ENCODE measurements at regions not wholly inside any gene's neighbourhood (a gene's known extent, or its start where the extent isn't known, plus 50 kb on each side); places are given as distances from the start of the nearest gene placed in this dataset.

GRCh38 chr12:40565029-40565633 lies 127.1 kb upstream of the CNTN1 start:
- Histone ChIP-seq H3K9me3 (no peaks in the 10 kb centered on the region), H4K20me1 (ENCODE audit: insufficient read depth) (no peaks in the 10 kb centered on the region), H3K79me2 (ENCODE audit: insufficient read depth) (no peaks in the 10 kb centered on the region), H3K9me2 (no peaks in the 10 kb centered on the region), H3K27ac (ENCODE audit: low read depth in 2 of 2, low read length in 1 of 2) (peak overlapping the region in 1 of 2 experiments; percentile 43; a peak in 1 of 4 replicates), H3K4me2 (no peak overlapping the region), H3K4me3 (ENCODE audit: low read depth in 2 of 2, low read length in 1 of 2) (no peak overlapping the region), H3K9ac (no peak overlapping the region), H3F3A (replicated peaks; ENCODE audit: insufficient read depth) (no peaks in the 10 kb centered on the region), H3K27me3 (ENCODE audit: insufficient read depth) (no peaks in the 10 kb centered on the region), H3K4me1 (ENCODE audit: control insufficient read depth in 1 of 2, insufficient read depth in 2 of 2, low read depth in 1 of 2, low read length in 1 of 2) (peaks cover 0 to 3% of the 10 kb centered on the region in 2 experiments; a peak in 2 of 4 replicates), H3K36me3 (replicated peaks in 1 of 2; ENCODE audit: control insufficient read depth in 1 of 2, insufficient read depth in 2 of 2, low read length in 1 of 2) (no peaks in the 10 kb centered on the region), H2AFZ (ENCODE audit: low read depth) (no peak overlapping the region)
- ChIA-PET POLR2A (no interaction called here), CTCF (interaction anchor here (1.3 kb wide), 1 partner anchor 61 kb away, joined by 3 read pairs; no protein-coding TSS in a partner anchor)
- WGBS (ENCODE audit: low lambda C conversion rate) = 23% methylated on average over 5 of the region's 5 CpGs
- DNase-seq = peak; percentile 37
- TF ChIP-seq ELF1 (IDR thresholded peaks at IDR 0.05) = no peak
- TF ChIP-seq, protein P1, sequence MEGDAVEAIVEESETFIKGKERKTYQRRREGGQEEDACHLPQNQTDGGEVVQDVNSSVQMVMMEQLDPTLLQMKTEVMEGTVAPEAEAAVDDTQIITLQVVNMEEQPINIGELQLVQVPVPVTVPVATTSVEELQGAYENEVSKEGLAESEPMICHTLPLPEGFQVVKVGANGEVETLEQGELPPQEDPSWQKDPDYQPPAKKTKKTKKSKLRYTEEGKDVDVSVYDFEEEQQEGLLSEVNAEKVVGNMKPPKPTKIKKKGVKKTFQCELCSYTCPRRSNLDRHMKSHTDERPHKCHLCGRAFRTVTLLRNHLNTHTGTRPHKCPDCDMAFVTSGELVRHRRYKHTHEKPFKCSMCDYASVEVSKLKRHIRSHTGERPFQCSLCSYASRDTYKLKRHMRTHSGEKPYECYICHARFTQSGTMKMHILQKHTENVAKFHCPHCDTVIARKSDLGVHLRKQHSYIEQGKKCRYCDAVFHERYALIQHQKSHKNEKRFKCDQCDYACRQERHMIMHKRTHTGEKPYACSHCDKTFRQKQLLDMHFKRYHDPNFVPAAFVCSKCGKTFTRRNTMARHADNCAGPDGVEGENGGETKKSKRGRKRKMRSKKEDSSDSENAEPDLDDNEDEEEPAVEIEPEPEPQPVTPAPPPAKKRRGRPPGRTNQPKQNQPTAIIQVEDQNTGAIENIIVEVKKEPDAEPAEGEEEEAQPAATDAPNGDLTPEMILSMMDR (IDR thresholded peaks at IDR 0.05) = no peak
- TF ChIP-seq FOXJ3 (CRISPR knock-in tag; IDR thresholded peaks at IDR 0.05) = no peak; the same call in 1 of the 2 replicates
- TF ChIP-seq POLR2AphosphoS5 (IDR thresholded peaks at IDR 0.05; ENCODE audit: low read depth, low read length) = no peak
- TF ChIP-seq RCOR1 (IDR thresholded peaks at IDR 0.05; ENCODE audit: low read length) = peak; percentile 70
- no peak for TF ChIP-seq TAF1 (IDR thresholded peaks at IDR 0.05; ENCODE audit: borderline replicate concordance, low read depth, low read length)
- no peak for TF ChIP-seq SIN3A (IDR thresholded peaks at IDR 0.05; ENCODE audit: borderline replicate concordance, low read depth, low read length)
- TF ChIP-seq CHD2 (IDR thresholded peaks at IDR 0.05; ENCODE audit: low read length, partially characterized antibody) = no peak
- no peak for TF ChIP-seq MAX (IDR thresholded peaks at IDR 0.05; ENCODE audit: low read depth)
- TF ChIP-seq, protein P2, sequence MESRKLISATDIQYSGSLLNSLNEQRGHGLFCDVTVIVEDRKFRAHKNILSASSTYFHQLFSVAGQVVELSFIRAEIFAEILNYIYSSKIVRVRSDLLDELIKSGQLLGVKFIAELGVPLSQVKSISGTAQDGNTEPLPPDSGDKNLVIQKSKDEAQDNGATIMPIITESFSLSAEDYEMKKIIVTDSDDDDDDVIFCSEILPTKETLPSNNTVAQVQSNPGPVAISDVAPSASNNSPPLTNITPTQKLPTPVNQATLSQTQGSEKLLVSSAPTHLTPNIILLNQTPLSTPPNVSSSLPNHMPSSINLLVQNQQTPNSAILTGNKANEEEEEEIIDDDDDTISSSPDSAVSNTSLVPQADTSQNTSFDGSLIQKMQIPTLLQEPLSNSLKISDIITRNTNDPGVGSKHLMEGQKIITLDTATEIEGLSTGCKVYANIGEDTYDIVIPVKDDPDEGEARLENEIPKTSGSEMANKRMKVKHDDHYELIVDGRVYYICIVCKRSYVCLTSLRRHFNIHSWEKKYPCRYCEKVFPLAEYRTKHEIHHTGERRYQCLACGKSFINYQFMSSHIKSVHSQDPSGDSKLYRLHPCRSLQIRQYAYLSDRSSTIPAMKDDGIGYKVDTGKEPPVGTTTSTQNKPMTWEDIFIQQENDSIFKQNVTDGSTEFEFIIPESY (IDR thresholded peaks at IDR 0.05; ENCODE audit: borderline replicate concordance, low read depth) = no peak
- TF ChIP-seq FOSL2 (IDR thresholded peaks at IDR 0.05; ENCODE audit: borderline replicate concordance, low read depth) = no peak
- TF ChIP-seq NRF1 (IDR thresholded peaks at IDR 0.05; ENCODE audit: low read depth, low read length) = no peak
- no peak for TF ChIP-seq RAD21 (IDR thresholded peaks at IDR 0.05; ENCODE audit: low read length)
- TF ChIP-seq MXI1 (IDR thresholded peaks at IDR 0.05; ENCODE audit: low read depth, low read length) = peak; percentile 21; the same call in 1 of the 2 replicates
- TF ChIP-seq GABPA (IDR thresholded peaks at IDR 0.05; ENCODE audit: low read depth) = no peak
- no peak for TF ChIP-seq TEAD4 (IDR thresholded peaks at IDR 0.05; ENCODE audit: borderline replicate concordance, insufficient read depth)
- no peak for TF ChIP-seq REST (IDR thresholded peaks at IDR 0.05; ENCODE audit: low read depth, low read length)
- TF ChIP-seq RFX5 (IDR thresholded peaks at IDR 0.05; ENCODE audit: low read length) = no peak
- peak in 1 of 2 experiments; percentile 93; a peak in 2 of 4 replicates for TF ChIP-seq EP300 (IDR thresholded peaks at IDR 0.05; ENCODE audit: borderline replicate concordance in 1 of 2, low read depth in 1 of 2, low read length in 1 of 2)
- TF ChIP-seq IRF3 (IDR thresholded peaks at IDR 0.05; ENCODE audit: low read depth, low read length) = no peak
- TF ChIP-seq PBX3 (IDR thresholded peaks at IDR 0.05) = no peak
- no peak for TF ChIP-seq MEF2A (IDR thresholded peaks at IDR 0.05; ENCODE audit: borderline replicate concordance, low read depth)
- TF ChIP-seq YY1 (IDR thresholded peaks at IDR 0.05; ENCODE audit: low read depth) = no peak
- no peak for TF ChIP-seq EZH2phosphoT487 (IDR thresholded peaks at IDR 0.05; ENCODE audit: borderline replicate concordance, low read depth)
